DND-41 (cell line): ENCODE measurements at regions not wholly inside any gene's neighbourhood (a gene's known extent, or its start where the extent isn't known, plus 50 kb on each side); places are given as distances from the start of the nearest gene placed in this dataset.

Experiments
- ATAC-seq: fragments of 200-7000 bp; cut with Tn5 transposase; 3 replicates; pipeline ENCODE4 v1.9.1; 2021; ENCODE audit warnings: low read depth; ENCODE audit not compliant: insufficient read depth
- DNase-seq: peaks from one replicate; pipeline ENCODE4 v3.0.0-alpha.2; 2020
- H2AFZ ChIP-seq: 2 replicates; pipeline ENCODE4 v1.6.0; 2012; ENCODE audit warnings: low read depth, low read length
- H3K27ac ChIP-seq: 2 replicates; pipeline ENCODE4 v1.5.1; 2012; ENCODE audit warnings: low read length, inconsistent platforms
- H3K27me3 ChIP-seq: fragments of 200-600 bp; sonication (generic); 2 replicates; pipeline ENCODE4 v1.6.0; 2012; ENCODE audit warnings: low read length, mild to moderate bottlenecking, inconsistent platforms; ENCODE audit not compliant: insufficient read depth, poor library complexity
- H3K36me3 ChIP-seq: 2 replicates; pipeline ENCODE4 v1.5.1; 2012; ENCODE audit warnings: low read length, inconsistent platforms; ENCODE audit not compliant: insufficient read depth
- H3K4me1 ChIP-seq: 2 replicates; pipeline ENCODE4 v1.5.1; 2012; ENCODE audit warnings: mild to moderate bottlenecking, low read length; ENCODE audit not compliant: insufficient read depth
- H3K4me2 ChIP-seq: 2 replicates; pipeline ENCODE4 v1.6.0; 2012; ENCODE audit warnings: mild to moderate bottlenecking, moderate library complexity, low read length, inconsistent platforms; ENCODE audit not compliant: insufficient read depth
- H3K4me3 ChIP-seq, 2 experiments: fragments of 200-600 bp in 1 of 2; shearing (Covaris generic) in 1 of 2; 2 replicates each; pipeline ENCODE4 v1.5.1; 2012 to 2016; ENCODE audit warnings: inconsistent platforms in 2 of 2, low read length in 2 of 2, mild to moderate bottlenecking in 2 of 2, low read depth in 1 of 2, moderate library complexity in 1 of 2
- H3K79me2 ChIP-seq: 2 replicates; pipeline ENCODE4 v1.6.0; 2012; ENCODE audit warnings: low read length, inconsistent platforms; ENCODE audit not compliant: insufficient read depth
- H3K9ac ChIP-seq: 2 replicates; pipeline ENCODE4 v1.6.0; 2012; ENCODE audit warnings: low read depth, mild to moderate bottlenecking, inconsistent platforms, low read length, moderate library complexity
- H3K9me3 ChIP-seq: 2 replicates; pipeline ENCODE4 v1.5.1; 2012; ENCODE audit warnings: low read length, moderate library complexity, mild to moderate bottlenecking, inconsistent platforms; ENCODE audit not compliant: insufficient read depth, severe bottlenecking
- H4K20me1 ChIP-seq: 2 replicates; pipeline ENCODE4 v1.6.0; 2012; ENCODE audit warnings: low read length; ENCODE audit not compliant: insufficient read depth
- CTCF ChIP-seq: IDR thresholded peaks from 2 replicates; pipeline ENCODE4 v1.5.1; 2012; ENCODE audit warnings: borderline replicate concordance, low read length, moderate library complexity, mild to moderate bottlenecking; ENCODE audit not compliant: poor library complexity, severe bottlenecking; ENCODE audit errors: extremely low read depth
- EZH2 ChIP-seq: IDR thresholded peaks from 3 replicates; pipeline ENCODE4 v1.6.1; 2012; ENCODE audit warnings: borderline replicate concordance, low read depth, mild to moderate bottlenecking, moderate library complexity, low read length, inconsistent platforms; ENCODE audit not compliant: severe bottlenecking

GRCh38 chr5:4372481-4372880, 767.6 kb upstream of the ADAMTS16 start:
- DNase-seq: no peak
- no peaks in the 10 kb centered on the region for H3K27me3 ChIP-seq
- ATAC-seq: no peak
- no peak overlapping the region for H3K27ac ChIP-seq
- no peak overlapping the region for H3K4me3 ChIP-seq
- no peaks in the 10 kb centered on the region for H3K9me3 ChIP-seq
- H3K79me2 ChIP-seq: no peaks in the 10 kb centered on the region
- no peak overlapping the region for H2AFZ ChIP-seq
- H3K4me2 ChIP-seq: no peak overlapping the region
- no peaks in the 10 kb centered on the region for H3K36me3 ChIP-seq
- H3K4me1 ChIP-seq: peaks cover 52% of the 10 kb centered on the region
- TF ChIP-seq EZH2: no peak
- TF ChIP-seq CTCF: no peak
- no peaks in the 10 kb centered on the region for H4K20me1 ChIP-seq
- no peak overlapping the region for H3K9ac ChIP-seq

- Histone ChIP-seq H3K79me2 (no peaks in the 10 kb centered on the region), H3K4me1 (peaks cover 59% of the 10 kb centered on the region), H2AFZ (peak overlapping the region; percentile 13), H3K9me3 (no peaks in the 10 kb centered on the region), H3K36me3 (no peaks in the 10 kb centered on the region), H3K27ac (peak overlapping the region; percentile 23; the same call in 1 of the 2 replicates), H4K20me1 (no peaks in the 10 kb centered on the region), H3K9ac (no peak overlapping the region), H3K4me2 (no peak overlapping the region), H3K4me3 (no peak overlapping the region), H3K27me3 (no peaks in the 10 kb centered on the region)
- TF ChIP-seq CTCF (no peak), EZH2 (no peak)
- ATAC-seq: no peak
- no peak for DNase-seq
These were observed 766.9 kb upstream of the ADAMTS16 start for GRCh38 chr5:4373051-4373820.

GRCh38 chr5:4374866-4375265, 765.3 kb upstream of the ADAMTS16 start:
- Histone ChIP-seq H3K79me2 (no peaks in the 10 kb centered on the region), H3K9ac (peak overlapping the region; percentile 49), H3K4me2 (peak overlapping the region; percentile 58), H3K4me3 (peak overlapping the region in 1 of 2 experiments; percentile 35; a peak in 2 of 4 replicates), H4K20me1 (no peaks in the 10 kb centered on the region), H3K9me3 (no peaks in the 10 kb centered on the region), H3K27ac (peak overlapping the region; percentile 92), H2AFZ (peak overlapping the region; percentile 69), H3K27me3 (no peaks in the 10 kb centered on the region), H3K36me3 (no peaks in the 10 kb centered on the region), H3K4me1 (peaks cover 62% of the 10 kb centered on the region)
- DNase-seq (peak; percentile 32), ATAC-seq (no peak)
- TF ChIP-seq CTCF: no peak
- no peak for TF ChIP-seq EZH2
